DMS153 treated with DMSO at 0.1 percent for 48 hours (cell line): ENCODE measurements at regions not wholly inside any gene's neighbourhood (a gene's known extent, or its start where the extent isn't known, plus 50 kb on each side); places are given as distances from the start of the nearest gene placed in this dataset.
A peak's percentile ranks its signal among the peaks of the same experiment; 100 is the strongest.
"Not testable (repeated sequence)": the region's sequence is repeated elsewhere in the genome, so short reads cannot be mapped to it uniquely, and the experiment has no call there.

Experiments used
- DNase-seq: peaks from one replicate; lab custom pipeline; 2025; ENCODE audit not compliant: unreplicated experiment; lab: John Stamatoyannopoulos, UW

DNA sequence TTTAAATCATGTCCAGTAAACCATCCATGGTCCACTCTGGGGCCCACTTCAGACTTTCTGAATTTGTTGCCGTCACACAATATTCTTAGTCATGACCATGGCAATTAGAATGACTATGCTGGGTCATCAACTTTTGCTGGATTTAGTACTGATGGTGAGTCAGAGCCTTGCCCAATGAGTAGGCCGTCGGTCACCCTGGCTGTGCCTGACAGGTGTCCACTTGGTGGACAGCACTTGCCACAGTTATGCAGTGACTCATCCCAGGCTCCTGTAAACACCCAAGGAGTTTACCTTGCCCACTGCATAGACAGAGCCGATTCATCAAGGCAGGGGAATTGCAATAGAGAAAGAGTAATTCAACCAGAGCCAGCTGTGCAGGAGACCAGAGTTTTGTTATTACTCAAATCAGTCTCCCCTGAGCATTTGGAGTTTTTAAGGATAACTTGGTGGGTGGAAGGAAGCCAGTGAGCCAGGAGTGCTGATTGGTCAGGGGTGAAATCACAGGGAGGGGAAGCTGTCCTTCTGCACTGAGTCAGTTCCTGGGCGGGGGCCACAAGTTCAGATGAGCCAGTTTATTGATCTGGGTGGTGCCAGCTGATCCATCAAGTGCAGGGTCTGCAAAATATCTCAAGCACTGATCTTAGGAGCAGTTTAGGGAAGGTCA, 333.8 kb downstream of the PTPRU start:
- no peak for DNase-seq

- no peak for DNase-seq
These were observed 330.9 kb downstream of the PTPRU start for GRCh38 chr1:29567257-29567656.

GRCh38 chr1:29565490-29565889, 329.2 kb downstream of the PTPRU start:
- DNase-seq = no peak

GRCh38 chr1:29563571-29563970, 327.2 kb downstream of the PTPRU start:
- DNase-seq = no peak

GRCh38 chr1:29563092-29563491, 326.8 kb downstream of the PTPRU start:
- DNase-seq = no peak

DNA sequence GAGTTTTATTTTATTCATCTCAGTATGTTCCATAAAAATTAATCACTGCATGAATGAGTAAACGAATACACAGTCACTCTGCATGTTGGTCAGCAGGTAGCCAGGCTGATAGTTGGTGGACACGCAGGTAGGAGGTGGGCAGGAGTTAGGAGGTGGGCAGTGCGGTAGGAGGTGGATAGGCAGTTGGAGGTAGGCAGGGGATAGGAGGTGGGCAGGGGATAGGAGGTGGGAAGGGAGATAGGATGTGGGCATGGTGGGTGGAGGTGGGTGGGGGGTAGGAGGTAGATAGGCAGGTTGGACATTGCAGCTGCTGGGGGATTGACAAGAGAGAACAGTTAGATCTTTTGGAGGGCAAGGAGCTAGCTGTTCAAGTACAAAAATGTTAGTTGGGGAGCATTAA, 322.7 kb downstream of the PTPRU start:
- DNase-seq = no peak

DNA sequence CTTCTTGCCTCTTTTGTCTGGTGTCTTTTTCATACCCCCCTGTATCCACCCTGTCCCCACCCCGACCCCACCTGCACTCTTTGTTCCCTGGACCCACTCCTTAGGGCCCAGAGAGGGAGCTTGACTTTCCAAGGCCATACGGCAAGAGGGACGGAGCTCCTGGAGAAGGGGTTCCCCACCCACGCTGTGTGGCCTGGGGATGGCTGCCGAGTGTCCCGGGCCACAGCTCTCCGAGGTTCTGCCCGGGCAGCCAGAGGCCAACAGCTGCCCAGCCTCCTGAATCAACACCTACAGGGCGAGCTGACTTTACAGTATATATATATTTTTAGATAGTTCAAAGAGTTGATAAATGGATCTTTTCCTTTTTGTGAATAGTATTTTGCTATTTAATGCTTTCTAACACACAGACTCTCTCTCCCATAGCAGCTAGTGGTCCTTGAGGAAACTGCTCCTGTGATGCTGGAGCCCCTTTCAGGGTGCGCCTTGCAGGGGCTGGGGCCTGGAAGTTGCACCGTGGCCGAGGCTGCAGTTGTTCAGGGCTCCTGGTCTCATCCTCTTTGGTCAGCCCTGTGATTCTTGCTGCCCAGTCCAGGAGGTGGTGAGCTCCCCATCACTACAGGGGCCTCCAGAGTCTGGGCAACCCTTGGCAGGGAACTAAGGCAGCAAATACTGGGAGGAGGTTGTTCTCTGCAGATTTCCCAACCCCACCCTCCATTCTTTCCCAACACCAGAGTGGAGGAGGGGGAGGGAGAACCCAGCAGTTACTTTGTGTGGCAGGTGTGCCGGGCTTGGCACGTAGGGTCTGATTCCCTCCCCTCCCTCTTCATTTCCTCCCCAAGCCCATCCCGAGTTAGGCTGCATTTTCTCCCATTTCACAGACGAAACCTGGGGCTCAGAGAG, 321.6 kb downstream of the PTPRU start:
- no peak for DNase-seq

DNA sequence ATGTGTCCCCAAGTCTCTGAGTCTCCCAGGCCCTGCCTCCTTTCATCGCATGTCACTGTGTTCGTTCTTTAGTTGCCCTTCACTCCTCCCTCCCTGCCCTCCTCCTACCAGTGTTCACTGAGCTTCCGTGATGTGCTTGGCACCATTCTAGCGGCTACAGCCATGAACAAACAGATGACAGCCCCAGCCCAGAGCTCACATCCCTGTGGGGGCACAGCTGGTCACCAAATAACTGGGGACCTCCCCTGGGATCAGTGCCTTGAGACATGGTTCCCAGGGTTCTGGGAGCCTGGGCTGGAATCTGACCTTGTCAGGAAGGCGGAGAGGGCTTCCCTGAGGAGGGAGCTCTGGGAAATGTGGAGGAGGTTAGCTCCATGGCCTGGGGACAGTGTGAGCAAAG, 320.7 kb downstream of the PTPRU start:
- no peak for DNase-seq

DNA sequence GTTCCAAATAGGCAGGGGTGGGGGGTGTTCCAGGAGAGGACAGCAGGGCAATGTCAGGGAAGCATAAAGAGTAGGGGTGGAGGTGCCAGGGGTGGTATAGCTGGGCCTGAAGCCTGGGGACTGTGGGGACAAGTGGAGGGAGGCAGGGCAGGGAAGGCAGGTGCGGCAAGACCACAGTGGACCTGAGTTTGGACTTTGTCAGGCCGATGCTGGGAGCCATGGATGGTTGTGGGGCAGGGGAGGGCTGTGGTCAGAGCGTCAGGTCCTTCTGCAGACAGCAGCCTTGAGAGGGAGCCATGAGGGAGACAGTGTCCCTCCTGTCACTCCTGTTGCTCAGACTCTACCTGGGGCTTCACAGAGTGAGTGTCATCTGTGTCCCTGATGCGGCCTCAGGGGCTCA, 320.3 kb downstream of the PTPRU start:
- no peak for DNase-seq

DNA sequence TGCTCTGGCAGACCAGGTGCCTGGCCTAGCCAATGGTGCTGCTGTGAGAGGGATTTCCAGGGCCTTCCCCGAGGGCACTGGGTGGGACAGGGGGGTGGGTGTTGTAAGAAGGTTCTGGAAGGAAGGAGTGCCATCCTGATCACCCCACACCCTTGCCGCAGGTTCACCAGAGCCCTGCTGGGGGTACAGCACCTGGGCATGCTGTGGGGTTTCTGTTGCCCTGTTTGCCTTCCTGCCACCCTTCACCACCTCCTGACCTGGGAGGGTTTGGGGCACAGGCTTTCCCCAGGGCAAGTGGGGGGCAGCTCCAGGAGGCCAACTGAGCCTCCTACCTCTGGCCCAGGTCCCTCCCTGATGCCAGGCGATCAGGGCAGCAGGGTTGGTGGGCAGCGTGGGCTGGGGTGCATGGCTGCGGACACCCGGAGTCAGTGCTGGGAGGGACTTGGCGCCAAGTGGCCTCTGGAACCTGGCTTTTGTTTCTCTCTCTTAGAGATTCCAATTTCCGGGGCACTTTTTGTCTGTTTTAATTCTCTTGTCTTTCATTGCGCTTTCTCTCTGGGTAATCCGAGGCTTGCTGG, 318.8 kb downstream of the PTPRU start:
- DNase-seq = no peak

DNA sequence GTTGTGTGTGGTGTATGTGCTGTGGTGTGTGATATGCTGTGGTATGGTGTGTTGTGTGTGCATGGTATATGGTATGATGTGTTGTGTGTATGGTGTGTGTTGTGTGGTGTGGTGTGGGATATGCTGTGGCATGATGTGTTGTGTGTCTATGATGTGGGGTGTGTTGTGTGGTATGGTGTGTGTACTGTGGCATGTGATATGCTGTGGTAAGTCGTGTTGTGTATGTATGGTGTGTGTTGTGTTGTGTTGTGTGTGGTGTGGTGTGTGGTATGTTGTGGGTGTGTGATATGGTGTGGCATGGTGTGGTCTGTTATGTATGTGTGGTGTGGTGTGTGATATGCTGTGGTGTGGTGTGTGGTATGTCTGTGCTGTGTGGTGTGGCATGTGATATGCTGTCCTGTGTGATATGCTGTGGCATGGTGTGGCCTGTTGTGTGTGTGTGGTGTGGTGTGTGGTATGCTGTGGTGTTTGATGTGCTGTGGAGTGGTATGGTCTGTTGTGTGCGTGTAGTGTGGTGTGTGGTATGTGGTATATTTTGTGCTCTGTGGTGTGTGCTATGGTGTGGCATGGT, 318.0 kb downstream of the PTPRU start:
- DNase-seq = no peak

DNA sequence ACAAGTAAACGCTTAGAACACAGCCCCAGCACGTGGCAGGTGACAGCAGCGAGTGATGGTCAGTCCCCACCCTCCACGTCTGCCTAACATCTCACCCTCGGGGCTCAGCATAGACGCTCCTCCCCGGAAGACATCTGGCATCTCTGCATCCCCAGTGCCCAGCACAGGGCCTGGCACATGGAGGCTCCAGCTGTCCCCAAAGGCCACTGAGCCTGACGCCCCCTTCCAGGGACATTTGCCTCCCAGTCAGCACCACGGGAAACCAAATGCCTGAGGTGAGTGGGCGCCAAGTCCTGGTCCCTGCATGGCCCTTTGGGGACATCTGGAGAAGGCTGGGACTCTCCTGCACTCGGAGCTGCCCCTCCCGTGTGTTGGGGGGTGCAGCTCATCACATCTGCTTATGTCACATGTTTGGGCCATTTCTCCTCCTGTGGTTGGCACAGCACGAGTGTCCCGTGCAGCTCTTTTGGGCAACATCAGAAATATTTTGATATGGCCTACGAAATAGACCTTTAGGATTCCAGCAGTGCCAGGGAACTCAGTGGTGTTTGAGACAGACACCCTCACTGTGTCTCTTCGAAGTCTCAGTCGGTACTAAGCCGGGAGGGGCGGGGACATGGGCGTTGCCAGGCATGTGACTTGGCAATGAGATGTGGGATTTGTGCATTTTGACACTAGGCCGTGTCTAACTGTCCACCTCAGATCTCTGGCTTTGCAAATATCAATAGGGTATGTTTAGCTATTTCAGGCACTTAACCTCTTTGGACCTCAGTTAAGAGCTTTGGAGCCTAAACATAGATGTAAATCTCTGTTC, 315.0 kb downstream of the PTPRU start:
- no peak for DNase-seq

GRCh38 chr1:29550119-29550841, 314.0 kb downstream of the PTPRU start:
- DNase-seq = peak; percentile 67

DNA sequence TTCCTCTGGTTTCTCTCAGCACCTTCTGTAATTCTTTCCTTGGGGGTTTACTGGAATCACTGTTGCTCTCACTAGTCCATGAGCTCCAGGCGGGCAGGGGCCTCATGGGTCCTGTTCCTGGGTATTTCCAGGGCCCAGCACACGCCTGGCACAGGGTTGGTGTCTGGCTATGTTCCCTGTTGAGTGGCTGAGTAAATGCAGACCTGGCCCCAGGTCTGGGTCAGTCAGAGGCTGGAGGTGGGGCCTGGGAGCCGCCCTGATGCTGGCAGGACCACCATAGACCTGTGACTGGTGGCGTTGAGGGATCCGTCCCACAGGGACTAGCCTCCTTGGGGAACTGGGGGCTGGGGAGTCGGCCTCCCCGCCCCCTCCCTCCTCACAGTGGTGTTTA, 313.4 kb downstream of the PTPRU start:
- not testable (repeated sequence) for DNase-seq

DNA sequence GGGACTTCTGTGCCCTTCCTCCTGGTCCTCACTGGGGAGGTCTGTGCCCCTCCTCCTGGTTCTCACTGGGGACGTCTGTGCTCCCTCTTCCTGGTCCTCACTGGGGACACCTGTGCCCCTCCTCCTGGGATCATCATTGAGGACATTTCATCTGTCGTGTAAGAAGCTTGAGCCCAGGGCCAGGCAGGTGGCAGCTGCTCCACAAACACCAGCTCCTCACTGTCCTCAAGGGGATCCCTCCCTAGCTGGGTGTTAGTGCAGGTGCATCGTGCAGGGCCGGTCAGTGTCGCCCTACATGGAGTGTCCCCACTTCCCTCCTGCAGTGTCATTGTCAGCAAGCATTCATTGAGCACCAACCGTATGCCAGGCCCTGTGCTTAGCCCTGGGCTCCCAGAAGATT, 312.7 kb downstream of the PTPRU start:
- no peak for DNase-seq

GRCh38 chr1:29548091-29548490, 311.8 kb downstream of the PTPRU start:
- no peak for DNase-seq

- DNase-seq = no peak
These were observed 311.0 kb downstream of the PTPRU start for GRCh38 chr1:29547300-29547699.

DNA sequence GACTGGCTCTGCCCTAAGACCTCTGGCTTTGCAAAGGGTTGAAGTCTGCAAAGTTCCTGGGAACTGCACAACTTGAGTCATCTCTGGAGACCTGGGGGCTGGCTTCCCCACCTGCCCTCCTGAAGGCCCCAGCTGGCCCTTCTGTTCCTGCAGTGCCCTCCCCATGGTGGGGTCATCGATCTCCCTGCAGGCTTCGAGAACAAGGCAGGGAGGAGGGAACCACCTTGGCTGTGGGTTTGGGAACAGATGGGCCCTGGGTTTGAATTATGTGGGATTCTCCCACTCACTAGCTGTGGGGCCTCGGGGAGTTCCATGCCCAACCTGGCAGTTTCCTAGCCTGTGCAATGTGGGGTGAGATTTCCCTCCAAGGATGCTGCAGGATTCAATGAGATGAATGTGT, 310.2 kb downstream of the PTPRU start:
- DNase-seq = no peak

DNA sequence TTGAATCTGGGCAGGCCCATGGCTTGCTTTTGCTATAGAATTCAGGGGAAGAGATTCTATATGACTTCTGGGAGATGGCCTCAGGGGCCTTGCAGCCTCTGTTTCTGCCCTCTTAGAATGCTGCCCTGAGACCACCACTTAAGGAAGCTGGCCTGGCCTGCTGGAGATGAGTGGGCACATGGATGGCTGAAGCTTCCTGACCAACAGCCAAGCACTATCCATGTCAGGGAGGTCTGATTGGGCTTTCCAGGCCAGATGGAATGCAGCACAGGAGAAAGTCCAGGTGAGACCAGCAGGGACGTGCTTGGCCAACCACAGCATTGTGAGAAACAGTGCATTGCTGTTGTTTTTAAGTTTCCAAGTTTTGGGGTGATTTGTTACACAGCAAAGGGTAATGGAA, 308.1 kb downstream of the PTPRU start:
- no peak for DNase-seq

DNA sequence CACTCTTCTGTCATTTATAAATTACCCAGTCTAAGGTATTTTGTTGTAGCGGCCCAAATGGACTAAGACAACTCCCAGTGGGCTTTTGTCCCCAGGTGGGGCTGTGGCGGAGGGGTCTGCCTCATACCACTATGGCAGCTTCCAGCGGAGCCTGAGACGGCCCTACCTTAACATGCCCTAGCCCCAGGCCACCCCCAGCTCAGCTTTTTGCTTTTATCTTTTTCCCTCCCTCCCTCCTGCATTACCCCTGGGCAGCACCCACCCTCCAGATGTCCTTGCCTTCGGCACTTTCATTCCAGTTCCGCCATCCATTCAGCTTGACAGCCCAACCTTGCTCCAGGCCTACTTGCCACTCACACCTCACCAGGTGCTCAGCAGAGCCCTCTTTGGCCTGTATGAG, 307.3 kb downstream of the PTPRU start:
- DNase-seq = no peak
